Natural killer cell (primary cell): ENCODE measurements at regions not wholly inside any gene's neighbourhood (a gene's known extent, or its start where the extent isn't known, plus 50 kb on each side); places are given as distances from the start of the nearest gene placed in this dataset.

Source experiments
- ATAC-seq, 3 donors: fragments of 150-1000 bp in 2 of 3; fragments of 200-7000 bp in 1 of 3; cut with Tn5 transposase; 1 replicate in 1 of 3; 2 replicates in 2 of 3; pipeline ENCODE4 v1.10.0; 2021; ENCODE audit warnings: mild to moderate bottlenecking in 2 of 3, moderate library complexity in 2 of 3
- DNase-seq, 2 donors: peaks; one replicate each; pipeline versions ENCODE4 v3.0.0 to v3.0.0-alpha.2; 2013 to 2021; ENCODE audit warnings: mixed read lengths in 1 of 2
- H3K27ac ChIP-seq: one replicate; pipeline ENCODE4 v1.5.1; 2013; ENCODE audit warnings: mild to moderate bottlenecking, low read length
- H3K27me3 ChIP-seq: one replicate; pipeline ENCODE4 v1.6.1; 2013; ENCODE audit warnings: low read length; ENCODE audit not compliant: control insufficient read depth, insufficient read depth
- H3K36me3 ChIP-seq: one replicate; pipeline ENCODE4 v1.6.1; 2013; ENCODE audit warnings: low read length; ENCODE audit not compliant: control insufficient read depth, insufficient read depth
- H3K4me1 ChIP-seq: one replicate; pipeline ENCODE4 v1.6.1; 2013; ENCODE audit warnings: low read length; ENCODE audit not compliant: control insufficient read depth, insufficient read depth
- H3K4me3 ChIP-seq: one replicate; pipeline ENCODE4 v1.5.1; 2013; ENCODE audit warnings: low read length
- H3K9me3 ChIP-seq: one replicate; pipeline ENCODE4 v1.6.1; 2013; ENCODE audit warnings: low read length; ENCODE audit not compliant: control insufficient read depth, insufficient read depth
- H3K27ac Mint-ChIP-seq, 2 donors: one replicate each; pipeline ENCODE4 v1.8.0; 2022; ENCODE audit warnings: mild to moderate bottlenecking in 2 of 2, mixed read lengths in 2 of 2, moderate library complexity in 1 of 2
- H3K27me3 Mint-ChIP-seq, 2 donors: one replicate each; pipeline ENCODE4 v1.8.0; 2022; ENCODE audit warnings: low read depth in 2 of 2, mixed read lengths in 2 of 2
- H3K36me3 Mint-ChIP-seq: one replicate; pipeline ENCODE4 v1.8.0; 2022; ENCODE audit warnings: mixed read lengths
- H3K4me1 Mint-ChIP-seq, 2 donors: one replicate each; pipeline ENCODE4 v1.8.0; 2022; ENCODE audit warnings: mixed read lengths in 2 of 2
- H3K4me3 Mint-ChIP-seq: one replicate; pipeline ENCODE4 v1.8.0; 2022; ENCODE audit warnings: mild to moderate bottlenecking, moderate library complexity, mixed read lengths
- H3K9me3 Mint-ChIP-seq, 2 donors: one replicate each; pipeline ENCODE4 v1.8.0; 2022; ENCODE audit warnings: mixed read lengths in 2 of 2
- WGBS: methylation state at CpG from one replicate; pipeline ENCODE4 v1.1.7; 2013; ENCODE audit warnings: missing lambda C conversion rate; ENCODE audit not compliant: insufficient coverage; 5-methylcytosine and 5-hydroxymethylcytosine counted together
- intact Hi-C: fragments of 100-400 bp; cut with micrococcal nuclease; formaldehyde crosslinking; loops from one replicate; pipeline ENCODE4 v1.14.2; 2022
- TF ChIP-seq, protein P1 (sequence below): fragments of 200-600 bp; IDR thresholded peaks from one replicate; pipeline ENCODE4 v1.8.0; 2022; ENCODE audit warnings: antibody characterized with exemption

DNA sequence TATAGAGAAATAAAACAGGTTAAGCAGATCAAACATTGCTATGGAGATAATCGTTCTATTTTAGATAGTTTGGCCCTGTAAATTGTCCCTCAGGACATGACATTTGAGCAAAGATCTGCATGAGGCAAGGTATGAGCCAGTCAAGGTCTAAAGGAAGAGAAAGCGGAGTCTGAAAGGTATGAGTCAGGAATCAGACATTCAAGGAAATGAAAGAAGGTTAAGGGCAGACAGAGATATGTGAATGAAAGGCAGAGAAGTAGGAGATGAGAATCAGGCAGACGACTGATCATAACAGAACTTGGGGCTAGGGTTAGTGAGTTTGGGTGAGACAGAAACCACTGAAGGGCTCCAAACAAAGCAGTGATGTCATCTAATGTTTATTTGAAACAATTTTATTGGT, 775.8 kb downstream of the MAFB start:
- no peaks in the 10 kb centered on the region for H3K9me3 Mint-ChIP-seq
- H3K9me3 ChIP-seq: no peaks in the 10 kb centered on the region
- H3K27ac ChIP-seq: no peak overlapping the region
- no peaks in the 10 kb centered on the region for H3K36me3 ChIP-seq
- WGBS: 78% methylated on average over 2 of the region's 3 CpGs
- no peaks in the 10 kb centered on the region for H3K4me1 Mint-ChIP-seq
- no peaks in the 10 kb centered on the region for H3K36me3 Mint-ChIP-seq
- ATAC-seq: no peak
- H3K27me3 Mint-ChIP-seq: no peaks in the 10 kb centered on the region
- TF ChIP-seq, protein P1, sequence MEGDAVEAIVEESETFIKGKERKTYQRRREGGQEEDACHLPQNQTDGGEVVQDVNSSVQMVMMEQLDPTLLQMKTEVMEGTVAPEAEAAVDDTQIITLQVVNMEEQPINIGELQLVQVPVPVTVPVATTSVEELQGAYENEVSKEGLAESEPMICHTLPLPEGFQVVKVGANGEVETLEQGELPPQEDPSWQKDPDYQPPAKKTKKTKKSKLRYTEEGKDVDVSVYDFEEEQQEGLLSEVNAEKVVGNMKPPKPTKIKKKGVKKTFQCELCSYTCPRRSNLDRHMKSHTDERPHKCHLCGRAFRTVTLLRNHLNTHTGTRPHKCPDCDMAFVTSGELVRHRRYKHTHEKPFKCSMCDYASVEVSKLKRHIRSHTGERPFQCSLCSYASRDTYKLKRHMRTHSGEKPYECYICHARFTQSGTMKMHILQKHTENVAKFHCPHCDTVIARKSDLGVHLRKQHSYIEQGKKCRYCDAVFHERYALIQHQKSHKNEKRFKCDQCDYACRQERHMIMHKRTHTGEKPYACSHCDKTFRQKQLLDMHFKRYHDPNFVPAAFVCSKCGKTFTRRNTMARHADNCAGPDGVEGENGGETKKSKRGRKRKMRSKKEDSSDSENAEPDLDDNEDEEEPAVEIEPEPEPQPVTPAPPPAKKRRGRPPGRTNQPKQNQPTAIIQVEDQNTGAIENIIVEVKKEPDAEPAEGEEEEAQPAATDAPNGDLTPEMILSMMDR: no peak
- H3K27ac Mint-ChIP-seq: no peak overlapping the region
- no peak overlapping the region for H3K4me3 ChIP-seq
- no peak overlapping the region for H3K4me3 Mint-ChIP-seq
- no peaks in the 10 kb centered on the region for H3K4me1 ChIP-seq
- H3K27me3 ChIP-seq: no peaks in the 10 kb centered on the region
- no peak for DNase-seq
- intact Hi-C loops: no loop called here

DNA sequence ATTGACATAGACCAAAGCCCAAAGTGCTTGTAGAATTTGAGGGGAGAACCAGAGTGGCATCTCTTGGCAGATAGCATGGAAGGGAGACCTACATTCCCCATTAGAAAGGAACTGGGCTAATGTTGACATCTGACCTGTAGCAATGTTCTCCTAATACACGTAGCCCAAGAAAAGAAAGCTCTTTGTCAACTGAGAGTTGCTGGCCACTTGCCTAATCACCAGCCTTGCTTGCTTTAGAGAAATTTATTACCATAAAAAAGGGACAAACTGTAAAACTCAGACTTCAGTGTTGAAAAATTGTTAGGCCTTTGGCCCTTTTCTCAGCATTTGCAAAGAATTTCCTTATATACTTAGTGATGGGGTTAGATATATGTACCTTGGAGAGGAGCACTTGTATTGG, 777.5 kb downstream of the MAFB start:
- no peaks in the 10 kb centered on the region for H3K9me3 Mint-ChIP-seq
- no peaks in the 10 kb centered on the region for H3K4me1 ChIP-seq
- TF ChIP-seq, protein P1: no peak
- no peak overlapping the region for H3K27ac ChIP-seq
- no peaks in the 10 kb centered on the region for H3K36me3 ChIP-seq
- intact Hi-C loops: no loop called here
- no peak overlapping the region for H3K27ac Mint-ChIP-seq
- no peak overlapping the region for H3K4me3 ChIP-seq
- H3K27me3 ChIP-seq: no peaks in the 10 kb centered on the region
- H3K9me3 ChIP-seq: no peaks in the 10 kb centered on the region
- H3K36me3 Mint-ChIP-seq: no peaks in the 10 kb centered on the region
- ATAC-seq (no peak), DNase-seq (no peak)
- no peak overlapping the region for H3K4me3 Mint-ChIP-seq
- 86% methylated on average over 1 of the region's 1 CpG for WGBS
- H3K4me1 Mint-ChIP-seq: no peaks in the 10 kb centered on the region
- H3K27me3 Mint-ChIP-seq: no peaks in the 10 kb centered on the region

DNA sequence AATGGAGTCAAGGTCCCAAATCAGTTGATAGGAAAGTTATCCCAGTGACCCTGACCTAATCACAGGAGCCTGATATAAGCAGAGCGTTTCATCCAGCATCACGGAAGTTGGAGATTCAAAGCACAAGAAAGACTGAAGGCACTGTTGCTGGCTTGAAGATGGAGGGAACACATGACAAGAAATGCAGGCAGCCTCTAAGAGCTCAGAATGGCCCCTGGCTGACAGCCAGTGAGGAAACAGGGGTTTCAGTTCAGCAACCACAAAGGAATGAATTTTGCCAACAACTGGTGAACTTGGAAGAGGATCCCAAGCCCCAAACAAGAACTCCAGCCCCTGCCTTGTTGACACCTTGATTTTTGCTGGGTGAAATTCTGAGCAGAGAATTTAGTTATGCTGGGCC, 778.5 kb downstream of the MAFB start:
- ATAC-seq (no peak), DNase-seq (no peak)
- 22% methylated on average over 2 of the region's 2 CpGs for WGBS
- no peaks in the 10 kb centered on the region for H3K9me3 ChIP-seq
- Mint-ChIP-seq H3K27ac (no peak overlapping the region), H3K4me3 (no peak overlapping the region), H3K27me3 (no peaks in the 10 kb centered on the region), H3K9me3 (no peaks in the 10 kb centered on the region), H3K4me1 (no peaks in the 10 kb centered on the region), H3K36me3 (no peaks in the 10 kb centered on the region)
- no peaks in the 10 kb centered on the region for H3K27me3 ChIP-seq
- H3K4me3 ChIP-seq: no peak overlapping the region
- TF ChIP-seq, protein P1: no peak
- intact Hi-C loops: no loop called here
- H3K27ac ChIP-seq: no peak overlapping the region
- no peaks in the 10 kb centered on the region for H3K36me3 ChIP-seq
- no peaks in the 10 kb centered on the region for H3K4me1 ChIP-seq

DNA sequence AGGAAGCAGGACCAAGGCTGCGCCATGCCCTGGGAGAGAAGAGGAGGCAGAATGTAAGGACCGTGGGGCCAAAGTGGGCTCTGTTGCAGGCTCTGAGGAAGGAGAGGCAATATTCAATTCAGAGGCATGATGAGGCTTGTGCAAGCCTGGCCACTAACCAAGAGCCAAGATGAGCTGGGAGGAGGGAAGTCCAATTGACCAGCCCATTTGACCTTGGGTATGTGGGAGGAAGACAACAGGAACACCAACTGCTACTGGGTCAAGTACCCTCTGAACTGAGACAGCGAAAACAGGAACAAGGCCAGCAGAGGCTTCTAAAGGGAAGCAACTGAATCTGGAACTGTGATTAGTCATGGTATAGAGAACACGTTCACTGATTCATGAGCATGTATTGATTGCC, 779.6 kb downstream of the MAFB start:
- H3K27ac ChIP-seq: no peak overlapping the region
- no peaks in the 10 kb centered on the region for H3K36me3 Mint-ChIP-seq
- DNase-seq: no peak

More for the DNA sequence above, 779.6 kb downstream of the MAFB start:
- Mint-ChIP-seq H3K4me1 (no peaks in the 10 kb centered on the region), H3K27me3 (no peaks in the 10 kb centered on the region), H3K9me3 (no peaks in the 10 kb centered on the region), H3K4me3 (no peak overlapping the region), H3K27ac (no peak overlapping the region)
- no peak for ATAC-seq
- intact Hi-C loops: no loop called here
- WGBS: 52% methylated on average over 4 of the region's 4 CpGs
- H3K27me3 ChIP-seq: no peaks in the 10 kb centered on the region
- no peaks in the 10 kb centered on the region for H3K4me1 ChIP-seq
- H3K4me3 ChIP-seq: no peak overlapping the region
- TF ChIP-seq, protein P1: no peak
- no peaks in the 10 kb centered on the region for H3K9me3 ChIP-seq
- H3K36me3 ChIP-seq: no peaks in the 10 kb centered on the region
